ENCODE measurements at regions not wholly inside any gene's neighbourhood (a gene's known extent, or its start where the extent isn't known, plus 50 kb on each side); places are given as distances from the start of the nearest gene placed in this dataset.

- no peak overlapping the region for H3K27ac ChIP-seq (ENCODE audit: low read depth, low read length)
- ChIA-PET CTCF (ENCODE audit: partially characterized antibody) (no interaction called here), POLR2A (ENCODE audit: partially characterized antibody) (no interaction called here)
- Mint-ChIP-seq H3K4me3 (no peak overlapping the region), H3K4me1 (no peaks in the 10 kb centered on the region), H3K9me3 (peaks cover 0 to 3% (median 0%) of the 10 kb centered on the region in 8 donors), H3K27ac (no peak overlapping the region), H3K36me3 (no peaks in the 10 kb centered on the region), H3K27me3 (no peaks in the 10 kb centered on the region)
- H3K36me3 ChIP-seq (ENCODE audit: insufficient read depth, low read length): no peaks in the 10 kb centered on the region
- intact Hi-C loops (cut with micrococcal nuclease): no loop called here
- no peak for DNase-seq
- no peak overlapping the region for H3K4me3 ChIP-seq (ENCODE audit: low read length in 2 of 2)
- H3K27me3 ChIP-seq (ENCODE audit: insufficient read depth, low read length): no peaks in the 10 kb centered on the region
- no peaks in the 10 kb centered on the region for H3K9me3 ChIP-seq (ENCODE audit: control insufficient read depth in 1 of 2, low read length in 2 of 2)
- H3K4me1 ChIP-seq (ENCODE audit: insufficient read depth, low read length): no peaks in the 10 kb centered on the region
Observed at GRCh38 chr4:147366164-147366563, 114.7 kb upstream of the EDNRA start.

GRCh38 chr4:147367891-147368290 lies 113.0 kb upstream of the EDNRA start:
- ChIA-PET CTCF (ENCODE audit: partially characterized antibody) (no interaction called here), POLR2A (ENCODE audit: partially characterized antibody) (no interaction called here)
- Mint-ChIP-seq H3K27ac (no peak overlapping the region), H3K36me3 (no peaks in the 10 kb centered on the region), H3K9me3 (peaks cover 0 to 3% (median 0%) of the 10 kb centered on the region in 8 donors), H3K27me3 (no peaks in the 10 kb centered on the region), H3K4me3 (no peak overlapping the region), H3K4me1 (no peaks in the 10 kb centered on the region)
- H3K9me3 ChIP-seq (ENCODE audit: control insufficient read depth in 1 of 2, low read length in 2 of 2): no peaks in the 10 kb centered on the region
- H3K27ac ChIP-seq (ENCODE audit: low read depth, low read length): no peak overlapping the region
- no peaks in the 10 kb centered on the region for H3K36me3 ChIP-seq (ENCODE audit: insufficient read depth, low read length)
- no peak for DNase-seq
- H3K4me3 ChIP-seq (ENCODE audit: low read length in 2 of 2): no peak overlapping the region
- intact Hi-C loops (cut with micrococcal nuclease): no loop called here
- no peaks in the 10 kb centered on the region for H3K27me3 ChIP-seq (ENCODE audit: insufficient read depth, low read length)
- H3K4me1 ChIP-seq (ENCODE audit: insufficient read depth, low read length): no peaks in the 10 kb centered on the region

- ChIA-PET CTCF (ENCODE audit: partially characterized antibody) (no interaction called here), POLR2A (ENCODE audit: partially characterized antibody) (no interaction called here)
Observed at GRCh38 chr4:147368948-147369347, 111.9 kb upstream of the EDNRA start.

GRCh38 chr4:147370473-147370872 lies 110.4 kb upstream of the EDNRA start:
- Histone ChIP-seq H3K4me3 (ENCODE audit: low read length in 2 of 2) (no peak overlapping the region), H3K27me3 (ENCODE audit: insufficient read depth, low read length) (no peaks in the 10 kb centered on the region), H3K9me3 (ENCODE audit: control insufficient read depth in 1 of 2, low read length in 2 of 2) (no peaks in the 10 kb centered on the region), H3K27ac (ENCODE audit: low read depth, low read length) (no peak overlapping the region), H3K36me3 (ENCODE audit: insufficient read depth, low read length) (no peaks in the 10 kb centered on the region), H3K4me1 (ENCODE audit: insufficient read depth, low read length) (no peaks in the 10 kb centered on the region)
- Mint-ChIP-seq H3K9me3 (peaks cover 0 to 2% (median 0%) of the 10 kb centered on the region in 8 donors), H3K27ac (no peak overlapping the region), H3K4me3 (no peak overlapping the region), H3K27me3 (no peaks in the 10 kb centered on the region), H3K36me3 (no peaks in the 10 kb centered on the region), H3K4me1 (no peaks in the 10 kb centered on the region)
- intact Hi-C loops (cut with micrococcal nuclease): no loop called here
- no peak for DNase-seq
- POLR2A ChIA-PET (ENCODE audit: partially characterized antibody): no interaction called here
- CTCF ChIA-PET (ENCODE audit: partially characterized antibody): no interaction called here

More at GRCh38 chr4:147368948-147369347, 111.9 kb upstream of the EDNRA start:
- H3K4me1 ChIP-seq (ENCODE audit: insufficient read depth, low read length): no peaks in the 10 kb centered on the region
- H3K27me3 ChIP-seq (ENCODE audit: insufficient read depth, low read length): no peaks in the 10 kb centered on the region
- no peak overlapping the region for H3K4me3 Mint-ChIP-seq
- H3K4me1 Mint-ChIP-seq: no peaks in the 10 kb centered on the region
- intact Hi-C loops (cut with micrococcal nuclease): no loop called here
- no peak overlapping the region for H3K4me3 ChIP-seq (ENCODE audit: low read length in 2 of 2)
- no peak overlapping the region for H3K27ac ChIP-seq (ENCODE audit: low read depth, low read length)
- peaks cover 0 to 2% (median 0%) of the 10 kb centered on the region in 8 donors for H3K9me3 Mint-ChIP-seq
- no peak overlapping the region for H3K27ac Mint-ChIP-seq
- no peaks in the 10 kb centered on the region for H3K27me3 Mint-ChIP-seq
- no peaks in the 10 kb centered on the region for H3K36me3 Mint-ChIP-seq
- DNase-seq: no peak
- H3K36me3 ChIP-seq (ENCODE audit: insufficient read depth, low read length): no peaks in the 10 kb centered on the region
- H3K9me3 ChIP-seq (ENCODE audit: control insufficient read depth in 1 of 2, low read length in 2 of 2): no peaks in the 10 kb centered on the region

- CTCF ChIA-PET (ENCODE audit: partially characterized antibody): no interaction called here
Observed at GRCh38 chr4:147370881-147371280, 110.0 kb upstream of the EDNRA start.

GRCh38 chr4:147371661-147372060 lies 109.2 kb upstream of the EDNRA start:
- no peaks in the 10 kb centered on the region for H3K4me1 Mint-ChIP-seq
- Histone ChIP-seq H3K27ac (ENCODE audit: low read depth, low read length) (no peak overlapping the region), H3K4me3 (ENCODE audit: low read length in 2 of 2) (no peak overlapping the region), H3K4me1 (ENCODE audit: insufficient read depth, low read length) (no peaks in the 10 kb centered on the region), H3K27me3 (ENCODE audit: insufficient read depth, low read length) (no peaks in the 10 kb centered on the region), H3K9me3 (ENCODE audit: control insufficient read depth in 1 of 2, low read length in 2 of 2) (no peaks in the 10 kb centered on the region), H3K36me3 (ENCODE audit: insufficient read depth, low read length) (no peaks in the 10 kb centered on the region)
- H3K27ac Mint-ChIP-seq: no peak overlapping the region
- POLR2A ChIA-PET (ENCODE audit: partially characterized antibody): no interaction called here
- CTCF ChIA-PET (ENCODE audit: partially characterized antibody): no interaction called here
- intact Hi-C loops (cut with micrococcal nuclease): no loop called here
- H3K4me3 Mint-ChIP-seq: no peak overlapping the region
- H3K27me3 Mint-ChIP-seq: peaks cover 0 to 1% of the 10 kb centered on the region in 2 donors
- peaks cover 0 to 4% (median 0%) of the 10 kb centered on the region in 8 donors for H3K9me3 Mint-ChIP-seq
- no peak for DNase-seq
- no peaks in the 10 kb centered on the region for H3K36me3 Mint-ChIP-seq

More at GRCh38 chr4:147370881-147371280, 110.0 kb upstream of the EDNRA start:
- Histone ChIP-seq H3K27ac (ENCODE audit: low read depth, low read length) (no peak overlapping the region), H3K9me3 (ENCODE audit: control insufficient read depth in 1 of 2, low read length in 2 of 2) (no peaks in the 10 kb centered on the region), H3K4me1 (ENCODE audit: insufficient read depth, low read length) (no peaks in the 10 kb centered on the region), H3K4me3 (ENCODE audit: low read length in 2 of 2) (no peak overlapping the region), H3K27me3 (ENCODE audit: insufficient read depth, low read length) (no peaks in the 10 kb centered on the region), H3K36me3 (ENCODE audit: insufficient read depth, low read length) (no peaks in the 10 kb centered on the region)
- Mint-ChIP-seq H3K4me1 (no peaks in the 10 kb centered on the region), H3K27ac (no peak overlapping the region), H3K27me3 (no peaks in the 10 kb centered on the region), H3K4me3 (no peak overlapping the region), H3K9me3 (peaks cover 0 to 2% (median 0%) of the 10 kb centered on the region in 8 donors), H3K36me3 (no peaks in the 10 kb centered on the region)
- DNase-seq: no peak
- intact Hi-C loops (cut with micrococcal nuclease): no loop called here
- POLR2A ChIA-PET (ENCODE audit: partially characterized antibody): no interaction called here

- peaks cover 0 to 1% of the 10 kb centered on the region in 2 donors for H3K27me3 Mint-ChIP-seq
- CTCF ChIA-PET (ENCODE audit: partially characterized antibody): interaction anchor here (1.1 kb wide), 1 partner anchor 11 kb away, joined by 3 read pairs; no protein-coding TSS in a partner anchor
Observed at GRCh38 chr4:147378780-147379179, 102.1 kb upstream of the EDNRA start.

GRCh38 chr4:147381749-147382148 lies 99.1 kb upstream of the EDNRA start:
- Histone ChIP-seq H3K4me1 (ENCODE audit: insufficient read depth, low read length) (no peaks in the 10 kb centered on the region), H3K9me3 (ENCODE audit: control insufficient read depth in 1 of 2, low read length in 2 of 2) (no peaks in the 10 kb centered on the region), H3K36me3 (ENCODE audit: insufficient read depth, low read length) (no peaks in the 10 kb centered on the region), H3K4me3 (ENCODE audit: low read length in 2 of 2) (no peak overlapping the region), H3K27ac (ENCODE audit: low read depth, low read length) (no peak overlapping the region), H3K27me3 (ENCODE audit: insufficient read depth, low read length) (no peaks in the 10 kb centered on the region)
- peaks cover 0 to 9% (median 4%) of the 10 kb centered on the region in 8 donors for H3K9me3 Mint-ChIP-seq
- ChIA-PET POLR2A (ENCODE audit: partially characterized antibody) (no interaction called here), CTCF (ENCODE audit: partially characterized antibody) (no interaction called here)
- no peak overlapping the region for H3K4me3 Mint-ChIP-seq
- no peaks in the 10 kb centered on the region for H3K4me1 Mint-ChIP-seq
- no peaks in the 10 kb centered on the region for H3K36me3 Mint-ChIP-seq
- H3K27me3 Mint-ChIP-seq: no peaks in the 10 kb centered on the region
- intact Hi-C loops (cut with micrococcal nuclease): no loop called here
- no peak overlapping the region for H3K27ac Mint-ChIP-seq
- DNase-seq: no peak

More at GRCh38 chr4:147378780-147379179, 102.1 kb upstream of the EDNRA start:
- Mint-ChIP-seq H3K27ac (no peak overlapping the region), H3K36me3 (no peaks in the 10 kb centered on the region), H3K9me3 (peaks cover 0 to 9% (median 5%) of the 10 kb centered on the region in 8 donors), H3K4me3 (no peak overlapping the region), H3K4me1 (no peaks in the 10 kb centered on the region)
- H3K36me3 ChIP-seq (ENCODE audit: insufficient read depth, low read length): no peaks in the 10 kb centered on the region
- POLR2A ChIA-PET (ENCODE audit: partially characterized antibody): no interaction called here
- H3K27ac ChIP-seq (ENCODE audit: low read depth, low read length): no peak overlapping the region
- no peaks in the 10 kb centered on the region for H3K4me1 ChIP-seq (ENCODE audit: insufficient read depth, low read length)
- H3K27me3 ChIP-seq (ENCODE audit: insufficient read depth, low read length): no peaks in the 10 kb centered on the region
- no peaks in the 10 kb centered on the region for H3K9me3 ChIP-seq (ENCODE audit: control insufficient read depth in 1 of 2, low read length in 2 of 2)
- DNase-seq: no peak
- H3K4me3 ChIP-seq (ENCODE audit: low read length in 2 of 2): no peak overlapping the region
- intact Hi-C loops (cut with micrococcal nuclease): no loop called here
